GM21619 (cell line): ENCODE measurements at regions not wholly inside any gene's neighbourhood (a gene's known extent, or its start where the extent isn't known, plus 50 kb on each side); places are given as distances from the start of the nearest gene placed in this dataset.
"Not testable (repeated sequence)": the region's sequence is repeated elsewhere in the genome, so short reads cannot be mapped to it uniquely, and the experiment has no call there.

Experiments used
- ATAC-seq: cut with Tn5 transposase; IDR thresholded peaks from one replicate; pipeline ENCODE4 v1.9.1; 2021; ENCODE audit not compliant: unreplicated experiment

DNA sequence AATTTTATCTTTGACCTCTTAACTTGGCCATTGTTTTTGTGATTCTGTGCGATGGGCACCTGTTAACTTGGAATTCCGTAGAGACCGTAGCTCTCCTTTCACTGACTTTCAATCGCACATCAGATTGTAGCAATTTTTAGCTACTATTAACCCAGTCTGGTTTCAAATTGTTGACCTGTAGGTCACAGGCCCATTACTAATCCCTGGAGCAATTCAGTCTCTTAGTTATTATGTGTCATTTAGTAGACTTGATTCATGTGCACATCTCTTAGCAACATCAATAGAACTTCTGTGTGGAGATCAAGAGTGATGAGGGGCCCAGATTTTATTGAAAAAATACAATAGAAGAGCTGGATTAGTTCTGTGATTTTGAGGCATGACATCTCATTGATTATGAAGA is 549.6 kb upstream of the SLC10A2 start:
- ATAC-seq = no peak

DNA sequence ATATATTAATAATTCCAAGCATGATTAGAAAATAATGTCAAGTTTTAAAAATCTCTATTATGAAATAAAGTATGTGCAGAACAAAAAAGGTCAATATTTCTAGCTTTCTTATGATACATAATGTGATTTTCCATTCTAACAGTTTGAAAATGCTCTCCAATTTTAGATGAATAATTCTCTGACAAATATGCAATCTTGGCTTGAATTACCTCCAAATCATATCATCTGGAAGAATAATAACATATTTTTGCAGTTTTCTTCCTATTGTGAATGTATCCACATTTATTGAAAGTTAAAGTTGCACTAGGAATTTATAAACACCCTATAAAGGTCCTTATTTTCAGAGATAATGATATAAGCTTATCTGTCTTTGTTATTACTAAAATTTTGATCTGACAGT is 548.5 kb upstream of the SLC10A2 start:
- ATAC-seq = no peak

DNA sequence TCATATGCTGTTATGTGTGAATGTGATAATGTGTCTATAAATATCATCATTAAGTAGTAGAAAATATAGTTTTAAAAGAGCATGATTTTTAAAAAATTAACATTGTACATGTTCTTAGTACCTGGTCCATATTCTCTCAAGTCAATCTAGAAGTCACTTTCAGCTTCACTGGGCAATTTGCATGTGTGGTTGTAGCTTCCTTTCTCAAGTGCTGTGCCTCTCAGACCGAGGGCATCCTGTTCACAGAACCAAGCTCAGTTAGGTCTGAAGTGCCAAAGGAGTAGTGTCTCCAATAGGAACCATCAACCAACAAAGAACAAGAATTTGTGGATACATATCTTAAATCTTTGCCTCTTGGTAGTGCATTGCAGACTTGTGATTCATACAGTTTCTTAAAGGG is 541.8 kb upstream of the SLC10A2 start:
- peak; percentile 92 for ATAC-seq

DNA sequence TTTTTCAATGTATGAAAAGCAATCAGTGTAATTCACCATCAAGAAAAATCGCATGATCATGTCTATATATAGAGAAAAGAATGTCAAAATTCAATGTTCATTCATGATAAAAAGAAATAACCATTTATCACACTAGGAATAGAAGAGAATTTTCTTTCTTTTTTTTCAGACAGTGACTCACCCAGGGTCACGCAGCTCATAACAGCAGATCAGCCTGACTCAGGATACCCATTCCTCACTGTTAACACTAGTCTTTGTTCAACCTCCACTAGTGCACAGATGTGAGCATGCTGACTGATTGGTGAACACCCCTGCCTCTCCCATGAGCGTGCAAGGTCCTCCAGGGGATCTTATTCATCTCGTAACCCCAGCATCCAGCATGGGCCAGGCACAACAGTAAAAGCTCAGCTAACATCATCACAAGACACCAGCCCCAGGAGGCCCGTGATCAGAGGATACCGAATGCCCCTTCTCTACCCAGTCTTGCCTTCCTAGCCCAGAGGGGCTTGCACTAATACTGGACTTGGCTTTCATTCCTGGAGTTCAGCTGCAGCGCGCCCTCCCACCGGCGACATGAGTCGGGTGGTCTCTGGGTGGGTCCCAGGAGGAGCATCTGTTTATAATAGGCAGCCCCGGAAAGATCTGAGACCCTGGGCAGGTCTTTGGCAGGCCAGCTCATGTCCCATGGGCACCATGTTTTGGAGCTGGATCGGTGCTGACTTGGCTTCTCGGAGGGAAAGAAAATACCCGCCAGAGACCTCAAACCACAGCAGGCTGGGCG is 539.5 kb upstream of the SLC10A2 start:
- ATAC-seq = no peak

DNA sequence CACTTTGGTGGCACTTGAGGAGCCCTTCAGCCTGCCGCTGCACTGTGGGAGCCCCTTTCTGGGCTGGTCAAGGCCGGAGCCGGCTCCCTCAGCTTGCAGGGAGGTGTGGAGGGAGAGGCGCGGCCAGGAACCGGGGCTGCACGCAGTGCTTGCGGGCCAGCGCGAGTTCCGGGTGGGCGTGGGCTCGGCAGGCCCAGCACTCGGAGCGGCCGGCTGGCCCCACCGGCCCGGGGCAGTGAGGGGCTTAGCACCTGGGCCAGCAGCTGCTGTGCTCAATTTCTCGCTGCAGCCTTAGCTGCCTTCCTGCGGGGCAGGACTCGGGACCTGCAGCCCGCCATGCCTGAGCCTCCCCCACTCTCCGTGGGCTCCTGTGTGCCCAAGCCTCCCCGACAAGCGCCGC is 533.7 kb upstream of the SLC10A2 start:
- ATAC-seq = not testable (repeated sequence)

DNA sequence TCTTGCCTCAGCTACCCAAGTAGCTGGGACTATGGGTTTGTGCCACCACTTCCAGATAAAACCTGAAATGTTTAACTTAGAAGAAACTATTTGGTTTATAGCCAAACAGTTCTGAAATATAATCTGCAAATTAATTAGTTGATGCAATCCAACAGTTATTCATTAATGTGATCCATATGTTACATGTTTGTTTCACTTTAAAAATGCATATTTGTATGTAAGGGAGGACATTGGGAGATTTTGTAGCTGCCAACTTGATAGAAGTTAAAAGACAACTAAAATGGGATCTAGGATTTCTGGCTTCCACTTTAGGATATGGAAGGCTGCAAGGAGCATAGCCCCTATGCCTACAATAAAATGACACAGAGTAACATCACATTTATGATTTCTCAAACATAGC is 532.5 kb upstream of the SLC10A2 start:
- no peak for ATAC-seq

DNA sequence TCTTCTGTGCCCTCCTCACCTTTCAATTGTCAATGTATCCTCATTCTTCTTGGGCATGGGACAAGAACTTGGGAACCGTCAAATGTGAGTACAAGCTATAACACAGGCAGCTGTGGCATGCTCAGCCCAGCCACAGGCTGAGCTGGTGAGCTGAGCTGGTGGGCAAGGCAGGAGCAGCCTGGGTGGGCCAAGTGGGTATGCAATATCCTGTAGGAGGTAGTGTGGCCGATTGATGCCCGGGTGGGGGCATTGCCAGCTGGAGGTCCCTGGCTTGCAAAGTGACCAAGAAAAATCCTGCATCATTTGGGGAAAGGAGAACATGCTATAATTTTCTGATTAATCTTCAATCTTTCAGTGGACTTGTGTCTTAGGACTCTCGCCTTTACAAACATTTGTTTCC is 507.2 kb upstream of the SLC10A2 start:
- no peak for ATAC-seq

DNA sequence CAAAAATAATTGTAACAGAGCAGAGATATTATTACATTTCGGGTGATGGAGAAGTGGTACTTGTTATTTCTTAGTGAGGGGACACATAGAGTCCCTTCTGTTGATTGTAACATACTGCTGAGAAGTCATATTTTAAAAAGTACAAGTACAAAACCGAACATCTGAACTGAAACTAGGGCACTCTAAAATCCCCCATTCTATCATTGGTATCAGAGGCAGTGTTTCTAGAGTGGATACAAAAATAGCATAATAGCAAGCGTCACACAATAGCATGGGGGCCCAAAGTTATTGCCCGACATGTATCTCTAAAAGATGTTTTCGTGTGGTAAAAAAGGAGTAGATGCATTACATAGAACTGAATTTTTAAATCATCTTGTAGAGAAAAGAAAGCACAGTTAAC is 502.1 kb upstream of the SLC10A2 start:
- ATAC-seq = peak; percentile 48

DNA sequence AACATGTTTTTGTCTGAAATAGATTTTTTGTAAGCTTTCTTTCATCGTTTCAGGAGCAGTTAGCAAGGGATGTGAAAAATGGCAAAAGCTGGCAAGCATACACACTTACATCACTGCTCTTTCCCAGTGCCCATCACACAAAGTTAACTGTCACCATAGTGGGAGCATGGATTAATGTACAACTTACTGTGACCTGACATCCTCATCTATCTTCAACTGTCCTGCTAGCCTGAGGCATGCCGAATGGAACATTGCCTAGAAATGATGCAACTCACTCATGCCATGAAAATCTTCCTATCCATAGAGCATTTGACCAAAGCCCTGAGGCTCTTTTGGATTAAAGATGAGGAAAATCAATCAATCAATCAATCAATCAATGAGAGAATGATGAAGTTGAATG is 491.7 kb upstream of the SLC10A2 start:
- ATAC-seq = no peak

DNA sequence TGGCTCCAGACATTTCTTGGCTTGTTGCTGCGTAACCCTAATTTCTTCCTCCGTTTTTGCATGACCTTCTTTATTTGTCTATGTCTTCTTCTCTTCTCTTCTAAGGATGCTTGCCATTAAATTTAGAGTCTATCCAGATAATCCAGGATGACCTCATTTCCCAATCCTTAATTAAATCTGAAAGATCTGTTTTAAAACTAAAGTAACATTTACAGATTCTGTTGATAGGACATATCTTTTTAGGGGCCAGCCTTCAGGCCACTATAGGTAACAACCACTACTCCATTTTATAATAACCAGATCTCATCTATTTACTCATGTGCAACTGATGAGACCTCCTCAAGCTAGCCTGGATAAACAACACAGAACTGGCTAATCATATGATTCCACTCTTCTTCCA is 490.5 kb upstream of the SLC10A2 start:
- ATAC-seq = no peak

DNA sequence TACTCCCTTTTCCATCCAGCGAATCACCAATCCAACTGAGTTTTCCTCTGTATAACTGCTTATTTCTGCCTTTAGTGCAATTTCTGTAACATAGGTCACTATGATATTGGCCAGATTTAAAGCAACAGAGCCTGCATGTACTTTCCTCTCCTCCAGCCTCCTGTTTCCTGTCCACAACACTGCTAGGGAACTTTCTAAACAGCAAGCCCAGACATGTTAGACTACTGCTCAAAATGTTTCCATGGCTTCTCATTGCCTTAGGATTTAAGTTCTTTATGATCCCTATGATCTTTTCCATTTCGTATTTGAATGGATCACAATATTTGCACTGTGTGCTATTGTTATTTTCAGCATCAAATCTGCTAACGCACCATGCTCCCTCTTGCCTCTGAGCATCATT is 481.7 kb upstream of the SLC10A2 start:
- ATAC-seq = no peak

DNA sequence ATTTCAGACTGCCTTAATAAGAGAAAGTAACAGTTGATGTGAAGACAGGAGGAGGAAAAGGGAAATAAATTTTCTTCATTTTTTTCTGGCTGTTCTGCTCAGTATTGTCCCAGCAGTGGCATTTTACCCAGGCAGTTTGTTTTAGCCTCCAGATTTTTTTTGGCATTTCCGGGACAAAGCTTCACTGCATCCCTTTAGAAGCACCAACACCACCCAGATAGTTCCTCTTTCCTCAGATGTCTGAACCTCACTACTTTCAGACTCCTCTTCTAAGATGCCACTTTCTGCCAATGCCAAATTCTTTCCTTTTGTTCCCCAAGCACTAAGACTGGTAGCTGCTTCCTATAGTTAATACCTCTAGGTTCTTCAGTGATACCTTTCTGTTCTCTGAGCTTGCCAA is 480.1 kb upstream of the SLC10A2 start:
- ATAC-seq = no peak

DNA sequence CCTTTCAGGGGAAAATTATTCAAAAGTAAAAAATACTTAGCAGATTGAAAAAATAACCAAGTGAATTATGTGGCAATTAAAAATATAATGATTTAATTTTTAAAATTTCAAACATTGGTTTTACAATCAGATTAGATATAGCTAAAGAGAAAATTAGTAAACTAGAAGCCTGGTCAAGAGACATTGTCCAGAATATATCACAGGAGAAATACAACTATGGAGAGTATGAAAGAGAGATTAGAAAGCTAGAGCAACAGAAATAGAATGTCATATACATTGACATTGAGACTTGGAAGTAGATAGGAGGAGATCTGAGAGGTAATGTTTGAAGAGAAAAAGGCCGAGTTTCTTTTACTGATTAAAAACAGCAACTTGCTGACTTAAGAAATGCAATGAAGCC is 476.4 kb upstream of the SLC10A2 start:
- no peak for ATAC-seq

DNA sequence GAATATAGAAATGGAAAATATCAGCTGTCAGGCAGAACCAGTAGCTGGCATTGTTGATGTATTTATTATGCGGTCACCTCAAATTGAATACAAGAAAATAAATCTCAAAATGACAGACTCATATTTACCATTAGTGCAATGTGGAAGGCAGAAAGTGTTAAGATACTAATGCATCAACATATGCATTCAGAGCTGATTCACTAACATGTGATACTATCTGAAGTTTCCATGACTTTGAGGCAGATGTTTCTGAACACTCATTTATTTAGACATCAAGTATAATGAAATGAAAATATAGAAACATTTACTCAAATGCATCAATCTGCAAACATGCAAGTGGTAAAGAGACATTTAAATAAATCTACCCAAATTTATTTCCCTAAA is 474.2 kb upstream of the SLC10A2 start:
- no peak for ATAC-seq

DNA sequence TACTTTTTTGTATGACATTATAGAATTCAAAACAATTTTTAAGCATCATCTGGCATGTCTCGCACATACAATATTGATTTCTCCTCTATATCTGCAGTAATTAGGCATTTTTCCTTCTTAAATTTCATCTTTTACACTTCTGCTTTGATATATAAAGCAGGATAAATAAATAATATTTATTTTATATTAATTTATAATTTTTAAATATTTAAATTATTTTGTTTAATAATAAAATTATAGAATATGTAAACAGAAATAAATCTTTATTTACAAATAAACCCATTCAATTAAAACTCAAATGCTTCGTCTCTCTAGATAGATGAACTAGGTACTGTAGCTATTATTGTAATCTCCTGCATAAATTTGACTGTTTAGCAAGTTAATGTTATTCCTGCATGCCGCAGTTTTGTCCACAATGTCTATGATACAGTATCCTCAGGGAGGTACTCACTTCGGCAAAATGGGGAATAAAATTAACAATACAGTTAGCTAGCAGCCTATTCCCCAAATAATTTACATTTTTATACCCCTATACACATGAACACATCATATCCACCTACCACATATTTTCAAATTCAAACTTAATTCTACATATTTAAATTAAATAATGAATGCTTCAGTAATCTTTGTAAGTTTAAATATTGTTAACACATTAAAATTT is 473.6 kb upstream of the SLC10A2 start:
- ATAC-seq = no peak

DNA sequence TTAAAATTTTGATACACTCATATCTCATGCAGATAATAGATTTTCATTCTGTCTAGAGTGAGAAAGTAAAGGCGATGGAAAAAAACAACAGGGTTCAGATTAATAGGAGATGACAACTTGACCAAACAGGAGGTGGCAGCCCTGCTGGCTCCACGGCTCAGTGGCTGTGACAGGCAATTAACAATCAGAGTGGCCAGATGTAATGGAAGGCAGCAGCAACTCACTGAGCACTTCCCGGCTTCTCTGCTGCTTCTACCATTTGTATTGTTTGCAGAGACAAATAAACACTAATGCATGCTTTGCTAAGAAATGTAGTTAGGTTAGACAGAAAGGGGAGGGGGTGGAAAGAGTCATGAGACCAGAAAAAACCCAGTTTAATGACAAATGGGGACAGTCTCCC is 473.0 kb upstream of the SLC10A2 start:
- no peak for ATAC-seq

DNA sequence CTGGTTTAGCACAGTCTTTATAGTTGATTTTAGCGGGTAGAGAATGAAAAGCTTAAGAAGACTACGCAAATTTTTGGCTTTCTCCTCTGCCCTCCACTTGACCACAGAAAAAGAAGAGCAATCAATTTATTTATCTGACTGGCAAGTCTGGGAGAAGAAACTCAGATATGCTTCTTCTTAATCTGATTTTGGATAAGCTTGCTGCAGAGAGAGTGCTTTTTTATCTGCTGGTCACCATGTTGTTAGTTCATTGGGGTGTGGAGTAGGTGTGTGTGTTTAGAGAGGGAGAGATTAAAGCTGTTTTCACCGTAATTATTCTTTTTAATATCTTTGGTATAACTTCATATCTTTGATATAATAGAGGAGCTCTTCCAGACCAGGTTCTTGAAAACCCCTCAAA is 471.4 kb upstream of the SLC10A2 start:
- no peak for ATAC-seq

DNA sequence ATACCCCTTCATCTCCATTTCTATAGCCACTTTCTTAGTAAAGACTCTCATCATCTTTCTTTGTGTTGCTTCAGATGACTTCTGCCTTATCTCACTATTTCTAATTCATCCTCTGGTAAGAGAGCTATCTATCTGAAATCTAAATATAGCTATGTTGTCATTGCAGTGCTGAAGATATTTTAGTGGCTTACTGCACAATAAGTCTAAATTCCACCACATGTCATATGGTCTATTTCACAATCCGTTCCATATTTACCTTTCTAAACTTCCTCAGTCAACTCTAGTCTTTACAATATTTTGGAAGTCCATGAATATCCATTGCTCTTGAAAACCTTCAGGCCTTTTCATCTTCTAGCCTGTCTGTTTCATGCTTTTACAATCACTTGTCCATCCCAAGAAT is 465.1 kb upstream of the SLC10A2 start:
- ATAC-seq = no peak

DNA sequence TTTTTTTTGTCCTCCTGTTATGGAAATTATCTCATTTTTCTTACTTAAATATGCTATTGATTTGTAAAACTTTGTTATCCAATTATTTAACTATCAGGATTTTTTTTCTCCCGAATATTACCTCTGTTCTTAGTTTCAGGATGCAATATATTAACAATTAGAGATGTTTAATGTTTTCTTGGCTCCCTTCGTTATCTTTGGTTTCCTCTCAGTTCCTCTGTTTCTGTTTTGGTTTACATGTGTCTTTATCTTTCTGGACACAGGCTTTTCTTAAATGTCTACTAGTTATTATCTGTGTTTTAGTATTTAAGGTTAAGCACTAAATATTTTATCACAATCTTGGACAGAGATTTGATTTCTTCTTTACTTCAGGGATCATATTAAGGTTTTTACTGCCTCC is 462.2 kb upstream of the SLC10A2 start:
- no peak for ATAC-seq

DNA sequence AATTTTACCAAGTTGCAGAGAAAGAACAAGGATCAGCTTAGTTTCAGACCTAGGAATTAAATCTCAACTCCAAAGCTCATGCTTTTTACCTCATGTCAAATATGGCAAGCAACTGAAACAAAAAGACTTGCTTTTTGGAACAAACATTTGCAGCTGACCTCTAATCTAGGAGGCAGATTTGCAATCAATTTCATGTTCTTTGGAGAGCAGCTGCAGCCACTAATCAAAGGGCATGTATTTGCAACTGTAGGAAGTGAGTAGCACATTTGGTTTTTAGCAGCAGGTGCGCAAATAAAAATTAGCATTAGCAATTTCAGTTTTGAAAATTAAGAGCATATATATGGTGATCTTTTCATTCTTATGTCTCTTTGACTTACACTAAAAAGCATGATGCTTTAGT is 459.3 kb upstream of the SLC10A2 start:
- ATAC-seq = no peak

DNA sequence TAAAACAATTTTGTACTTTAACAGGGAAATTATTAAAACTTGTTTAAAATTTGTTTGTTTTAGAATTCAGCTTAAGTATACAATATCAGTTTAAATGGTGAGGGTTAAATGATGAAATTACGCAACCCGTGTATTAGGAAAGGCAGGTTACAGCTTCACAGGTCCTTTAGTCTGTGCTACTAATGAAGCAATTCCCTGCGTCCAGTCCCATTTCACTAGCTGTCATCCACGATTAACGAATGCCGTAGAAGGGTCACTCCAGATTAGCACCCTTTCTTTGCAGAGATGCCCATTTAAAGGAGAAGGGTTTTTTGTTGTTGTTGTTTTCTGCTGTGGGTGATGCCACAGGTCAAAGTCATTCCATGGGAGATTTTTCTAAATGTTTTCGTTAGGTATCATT is 457.6 kb upstream of the SLC10A2 start:
- ATAC-seq = no peak

DNA sequence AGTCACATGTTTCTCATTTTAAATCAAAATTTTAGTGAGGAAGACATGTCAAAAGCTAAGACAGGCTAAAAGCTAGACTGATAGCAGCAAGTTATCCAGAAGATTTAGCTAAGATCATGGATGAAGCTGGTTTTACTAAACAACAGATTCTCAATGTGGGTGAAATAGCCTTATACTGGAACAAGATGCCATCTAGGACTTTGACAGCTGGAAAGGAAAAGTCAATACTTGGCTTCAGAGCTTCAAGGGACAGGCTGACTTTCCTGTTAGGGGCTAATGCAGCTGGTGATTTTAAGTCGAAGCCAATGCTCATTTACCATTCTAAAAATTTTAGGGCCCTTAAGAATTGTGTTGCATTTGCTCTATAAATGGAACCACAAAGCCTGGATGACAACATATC is 455.3 kb upstream of the SLC10A2 start:
- ATAC-seq = no peak

DNA sequence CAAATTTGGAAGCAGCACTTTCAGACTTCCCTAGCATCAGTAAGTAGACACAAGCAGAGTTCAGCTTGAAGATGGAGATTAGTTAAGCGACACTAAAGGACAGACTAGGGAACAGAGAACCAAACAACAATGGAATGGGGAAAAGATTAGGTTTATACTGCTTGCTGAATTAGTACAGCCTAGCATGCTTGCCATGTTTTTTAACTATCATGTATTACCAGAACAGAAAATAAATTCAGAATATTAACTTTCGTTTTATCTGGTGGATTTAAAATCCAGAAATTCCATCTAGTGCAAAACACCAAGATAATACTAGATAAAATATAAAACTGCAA is 451.5 kb upstream of the SLC10A2 start:
- no peak for ATAC-seq
